Vagina (tissue), 2 donors: ENCODE measurements at regions not wholly inside any gene's neighbourhood (a gene's known extent, or its start where the extent isn't known, plus 50 kb on each side); places are given as distances from the start of the nearest gene placed in this dataset.

Experiments used
- CTCF ChIP-seq, 3 experiments: fragments of 450-650 bp in 2 of 3; fragments of 200-600 bp in 1 of 3; sonication (generic) in 1 of 3; IDR thresholded peaks; one replicate each; pipeline ENCODE4 v1.5.1; 2017 to 2019; ENCODE audit warnings: antibody characterized with exemption in 3 of 3, mild to moderate bottlenecking in 2 of 3, moderate library complexity in 2 of 3
- POLR2A ChIP-seq, 2 donors: fragments of 450-650 bp; IDR thresholded peaks; one replicate each; pipeline ENCODE4 v1.6.1; 2017; ENCODE audit warnings: antibody characterized with exemption in 2 of 2, mild to moderate bottlenecking in 2 of 2, moderate library complexity in 2 of 2
- POLR2AphosphoS5 ChIP-seq, 2 donors: sonication (generic); formaldehyde crosslinking; IDR thresholded peaks; one replicate each; pipeline ENCODE4 v1.9.0; 2017; ENCODE audit warnings: antibody characterized with exemption in 2 of 2, mild to moderate bottlenecking in 2 of 2, low read depth in 1 of 2; ENCODE audit not compliant: insufficient read depth in 1 of 2

GRCh38 chr5:120808606-120809005, 344.5 kb downstream of the PRR16 start:
- TF ChIP-seq CTCF (IDR thresholded peaks at IDR 0.05) (no peak), POLR2A (IDR thresholded peaks at IDR 0.05) (no peak), POLR2AphosphoS5 (IDR thresholded peaks at IDR 0.05; ENCODE audit: insufficient read depth in 1 of 2, low read depth in 1 of 2) (no peak)
